GM11168 (cell line): ENCODE measurements at regions not wholly inside any gene's neighbourhood (a gene's known extent, or its start where the extent isn't known, plus 50 kb on each side); places are given as distances from the start of the nearest gene placed in this dataset.

Experiments used
- in situ Hi-C: fragments of 300-500 bp; cut with MboI; formaldehyde crosslinking; loops from one replicate; pipeline ENCODE4 v1.12.0; 2022; ENCODE audit warnings: low sequenced_read_pairs; ENCODE audit not compliant: unreplicated experiment

DNA sequence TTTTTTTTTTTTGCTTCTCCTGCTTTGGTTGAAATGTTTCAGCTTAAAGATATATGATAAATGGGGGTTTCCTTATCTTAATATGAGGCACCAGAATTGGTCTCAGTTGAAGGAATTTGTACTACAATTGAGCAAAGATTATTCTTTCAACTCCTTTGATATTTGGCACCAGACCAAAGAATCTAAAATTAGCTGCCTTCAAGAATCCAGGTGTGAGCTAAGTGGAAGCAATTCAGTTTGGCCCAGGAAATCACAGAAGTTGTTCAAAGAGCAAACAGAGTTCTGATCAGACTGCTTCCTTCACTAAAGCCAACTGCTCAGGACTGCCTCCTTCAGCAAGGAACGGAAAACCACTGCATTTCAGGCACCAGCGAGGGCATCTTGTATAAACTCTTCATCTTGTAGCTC lies 68.3 kb upstream of the BCAR3 start:
- in situ Hi-C loops: loop anchor here (5.0 to 25.0 kb wide), 2 partner anchors 67 to 113 kb away; no protein-coding TSS in a partner anchor

DNA sequence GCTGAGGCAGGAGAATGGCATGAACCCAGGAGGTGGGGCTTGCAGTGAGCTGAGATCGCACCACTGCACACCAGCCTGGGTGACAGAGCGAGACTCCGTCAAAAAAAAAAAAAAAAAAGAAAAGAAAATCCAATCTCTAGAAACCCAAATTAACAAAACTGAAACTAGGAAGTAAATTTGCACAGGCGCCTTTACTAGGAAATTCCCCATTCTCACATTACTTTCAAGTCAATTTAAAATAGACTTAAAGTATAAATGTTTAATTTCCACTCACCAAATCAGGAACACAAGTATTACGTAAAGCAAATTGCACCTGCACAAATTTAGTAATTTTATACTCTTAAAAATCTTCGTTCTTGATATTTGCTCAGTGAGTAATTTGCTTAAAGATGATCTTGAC lies 67.8 kb upstream of the BCAR3 start:
- in situ Hi-C loops: loop anchor here (5.0 to 25.0 kb wide), 2 partner anchors 68 to 112 kb away; no protein-coding TSS in a partner anchor

- in situ Hi-C loops: loop anchor here (5.0 to 25.0 kb wide), 2 partner anchors 71 to 109 kb away; no protein-coding TSS in a partner anchor
These were observed 64.6 kb upstream of the BCAR3 start for GRCh38 chr1:93746021-93746812.

GRCh38 chr1:93744299-93744988 lies 62.8 kb upstream of the BCAR3 start:
- in situ Hi-C loops: loop anchor here (25.0 kb wide), 1 partner anchor 107 kb away; no protein-coding TSS in a partner anchor

DNA sequence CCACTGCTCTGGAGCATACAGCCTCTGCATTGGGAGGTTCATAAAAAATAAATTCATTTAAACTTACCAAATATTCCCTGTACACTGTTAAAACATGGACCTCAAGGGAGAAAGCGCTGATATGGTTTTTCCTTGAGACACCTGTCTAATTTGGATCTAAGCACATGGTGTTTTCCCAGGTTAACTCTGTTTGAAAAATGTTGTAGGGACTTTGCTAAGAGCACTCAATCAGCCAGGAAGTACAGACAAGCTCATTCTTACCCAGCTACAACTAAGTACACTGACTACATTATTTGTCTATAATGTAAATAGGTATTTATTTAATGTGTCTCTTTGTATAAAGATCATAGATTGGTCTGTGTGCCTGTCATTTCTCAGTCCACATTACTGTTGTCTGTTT lies 61.8 kb upstream of the BCAR3 start:
- in situ Hi-C loops: loop anchor here (25.0 kb wide), 1 partner anchor 106 kb away; no protein-coding TSS in a partner anchor

- in situ Hi-C loops: loop anchor here (25.0 kb wide), 1 partner anchor 103 kb away; no protein-coding TSS in a partner anchor
These were observed 59.0 kb upstream of the BCAR3 start for GRCh38 chr1:93740601-93741031.

DNA sequence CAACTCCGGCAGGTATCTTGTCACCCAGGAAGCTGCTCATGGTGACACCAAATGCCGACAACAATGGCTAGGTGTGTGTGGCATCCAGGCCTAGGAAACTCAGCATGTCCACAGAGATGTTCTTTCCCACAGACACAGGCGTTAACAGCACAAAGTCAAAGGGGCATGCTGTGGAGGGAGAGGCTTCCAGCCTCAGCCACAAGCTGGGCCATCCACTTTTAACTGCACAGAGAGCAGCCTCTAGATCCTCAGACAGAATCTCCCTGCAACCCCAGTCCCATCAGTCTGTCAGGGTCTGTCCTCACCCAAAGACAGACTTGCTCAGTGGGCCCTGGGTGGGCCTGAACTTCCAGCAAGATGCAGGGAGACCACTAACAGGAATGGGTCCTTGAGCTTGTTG lies 58.5 kb upstream of the BCAR3 start:
- in situ Hi-C loops: loop anchor here (25.0 kb wide), 1 partner anchor 103 kb away; no protein-coding TSS in a partner anchor

DNA sequence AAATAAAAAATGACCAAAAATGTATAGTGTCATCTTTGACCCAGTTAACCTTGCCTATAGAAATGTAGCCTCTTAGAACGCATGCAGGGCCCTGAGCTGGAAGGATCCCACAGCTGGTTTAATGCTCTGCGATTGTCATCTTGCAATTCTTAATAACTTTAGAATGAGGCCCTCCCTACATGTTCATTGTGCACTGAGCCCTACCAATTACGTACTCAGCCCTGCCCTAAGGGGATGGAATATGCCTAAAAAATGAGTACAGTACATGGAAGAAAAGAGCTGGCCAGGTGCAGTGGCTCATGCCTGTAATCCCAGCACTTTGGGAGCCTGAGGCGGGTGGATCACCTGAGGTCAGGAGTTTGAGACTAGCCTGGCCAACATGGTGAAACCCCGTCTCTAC lies 57.8 kb upstream of the BCAR3 start:
- in situ Hi-C loops: loop anchor here (25.0 kb wide), 1 partner anchor 102 kb away; no protein-coding TSS in a partner anchor

- in situ Hi-C loops: loop anchor here (25.0 kb wide), 1 partner anchor 102 kb away; no protein-coding TSS in a partner anchor
These were observed 57.3 kb upstream of the BCAR3 start for GRCh38 chr1:93738926-93739325.

- in situ Hi-C loops: loop anchor here (25.0 kb wide), 1 partner anchor 101 kb away; no protein-coding TSS in a partner anchor
These were observed 56.5 kb upstream of the BCAR3 start for GRCh38 chr1:93738075-93738622.

DNA sequence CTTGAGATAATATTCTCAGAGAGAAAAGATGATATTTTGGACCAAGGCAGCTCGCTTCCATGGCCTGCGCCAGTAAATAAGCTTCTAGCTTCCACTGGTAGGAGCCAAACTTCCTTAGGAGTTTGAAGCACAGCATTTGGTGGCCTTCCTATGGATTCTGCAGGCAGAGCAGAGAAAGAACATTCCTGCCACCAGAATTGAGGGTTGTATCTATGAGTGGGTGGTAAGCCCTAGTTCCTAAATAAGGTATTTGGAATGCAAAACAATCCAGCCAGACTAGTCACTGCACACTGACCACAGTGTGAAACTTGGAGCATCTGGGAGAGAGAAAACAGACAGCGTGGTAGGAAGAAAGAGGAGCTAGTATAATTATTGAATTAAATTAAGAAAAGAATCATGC lies 54.1 kb upstream of the BCAR3 start:
- in situ Hi-C loops: loop anchor here (25.0 kb wide), 1 partner anchor 98 kb away; no protein-coding TSS in a partner anchor

DNA sequence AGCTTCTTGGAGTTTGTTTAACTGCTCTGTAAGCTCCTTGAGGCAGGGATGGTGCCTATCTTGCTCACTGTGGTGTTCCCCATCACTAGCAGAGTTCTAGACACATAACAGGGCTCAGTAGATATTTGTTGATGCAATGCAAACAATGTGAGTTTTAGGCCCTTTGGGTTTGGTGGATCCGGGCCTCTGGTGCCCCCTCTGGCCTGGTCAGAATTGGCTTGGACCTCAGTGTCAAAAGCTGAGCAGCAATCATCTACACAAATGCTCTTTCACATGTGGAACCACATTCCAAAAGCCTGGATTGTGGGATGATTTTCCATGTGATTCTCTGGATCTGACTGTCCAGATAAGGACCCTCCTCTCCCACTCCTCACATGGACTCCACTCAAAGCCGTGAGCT lies 53.4 kb upstream of the BCAR3 start:
- in situ Hi-C loops: loop anchor here (25.0 kb wide), 1 partner anchor 98 kb away; no protein-coding TSS in a partner anchor

DNA sequence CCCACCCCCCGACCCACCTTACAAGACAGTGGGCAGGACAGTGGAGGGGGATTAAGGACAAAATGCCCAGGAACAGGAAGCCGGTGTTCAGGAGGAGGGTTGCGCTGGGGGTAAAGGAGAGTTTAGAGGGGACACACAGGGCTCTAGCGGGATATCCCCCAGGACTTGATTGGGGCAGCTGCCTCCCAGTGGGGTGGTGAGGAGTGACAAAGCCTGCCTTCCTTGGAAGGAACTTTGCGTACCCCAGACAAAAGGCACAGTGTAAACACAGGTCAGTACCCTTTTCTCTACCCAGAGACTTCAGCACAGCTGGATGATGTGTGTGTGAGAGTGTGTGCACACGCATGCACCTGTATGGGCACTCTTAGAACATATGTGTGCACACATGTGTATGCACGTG lies 51.7 kb upstream of the BCAR3 start:
- in situ Hi-C loops: loop anchor here (25.0 kb wide), 1 partner anchor 96 kb away; no protein-coding TSS in a partner anchor

DNA sequence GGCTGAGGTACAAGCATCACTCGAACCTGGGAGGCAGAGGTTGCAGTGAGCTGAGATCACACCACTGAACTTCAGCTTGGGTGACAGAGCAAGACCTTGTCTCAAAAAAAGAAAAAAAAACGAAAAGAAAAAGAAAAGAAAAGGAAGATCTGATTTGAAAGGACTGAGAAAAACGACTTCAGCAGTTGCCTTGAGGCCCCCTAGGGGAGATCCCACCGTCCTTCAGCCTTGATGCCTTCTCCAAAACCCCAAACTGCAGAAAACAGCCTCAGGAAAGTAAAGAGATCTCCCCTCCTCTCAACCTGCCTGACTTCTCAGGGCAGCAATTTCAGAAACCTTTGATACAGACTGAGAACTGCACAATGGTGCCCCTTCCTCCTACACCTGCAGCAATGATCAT lies 50.9 kb upstream of the BCAR3 start:
- in situ Hi-C loops: loop anchor here (25.0 kb wide), 1 partner anchor 95 kb away; no protein-coding TSS in a partner anchor
